ENCODE measurements at regions not wholly inside any gene's neighbourhood (a gene's known extent, or its start where the extent isn't known, plus 50 kb on each side); places are given as distances from the start of the nearest gene placed in this dataset.
"Not testable (repeated sequence)": the region's sequence is repeated elsewhere in the genome, so short reads cannot be mapped to it uniquely, and the experiment has no call there.

DNA sequence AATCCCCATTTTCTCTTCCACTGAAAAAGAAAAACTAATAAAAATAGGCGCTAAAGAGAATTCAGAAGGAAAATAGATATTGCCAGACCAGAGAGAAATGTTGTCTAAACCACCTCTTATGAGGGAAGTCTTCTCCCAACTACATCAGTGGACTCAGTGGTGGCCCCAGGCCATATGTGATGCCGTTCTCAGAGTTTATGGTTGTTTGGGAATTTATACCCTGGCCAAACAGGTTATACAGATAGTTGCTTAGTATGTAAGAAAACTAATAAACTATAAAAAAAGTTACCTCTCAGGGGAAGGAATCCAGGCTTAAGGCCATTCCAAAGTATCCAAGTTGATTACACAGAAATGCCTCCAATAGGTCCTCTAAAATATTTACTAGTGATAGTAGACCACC lies 103.4 kb upstream of the RBM19 start:
- no peaks in the 10 kb centered on the region for H3K4me1 Mint-ChIP-seq
- peaks cover 0 to 7% (median 1%) of the 10 kb centered on the region in 11 donors for H3K9me3 Mint-ChIP-seq
- Histone ChIP-seq H3K9me3 (ENCODE audit: control insufficient read depth in 2 of 3, low read length in 3 of 3) (no peaks in the 10 kb centered on the region), H3K27me3 (ENCODE audit: control insufficient read depth in 2 of 2, insufficient read depth in 2 of 2, low read length in 2 of 2) (no peaks in the 10 kb centered on the region), H3K4me1 (ENCODE audit: control insufficient read depth in 2 of 2, insufficient read depth in 2 of 2, low read length in 2 of 2) (no peaks in the 10 kb centered on the region), H3K27ac (ENCODE audit: low read depth, low read length) (no peak overlapping the region), H3K36me3 (ENCODE audit: control insufficient read depth in 2 of 3, insufficient read depth in 3 of 3, low read length in 3 of 3) (no peaks in the 10 kb centered on the region), H3K4me3 (ENCODE audit: low read length) (no peak overlapping the region)
- POLR2A ChIA-PET, result no interaction called here
- intact Hi-C loops (cut with micrococcal nuclease), result no loop called here
- ATAC-seq (no peak), DNase-seq (no peak)
- CTCF ChIA-PET, result no interaction called here
- no peak overlapping the region for H3K27ac Mint-ChIP-seq
- H3K4me3 Mint-ChIP-seq, result no peak overlapping the region
- H3K36me3 Mint-ChIP-seq, result peaks cover 0 to 2% (median 0%) of the 10 kb centered on the region in 5 donors
- peaks cover 0 to 26% (median 13%) of the 10 kb centered on the region in 5 donors for H3K27me3 Mint-ChIP-seq

DNA sequence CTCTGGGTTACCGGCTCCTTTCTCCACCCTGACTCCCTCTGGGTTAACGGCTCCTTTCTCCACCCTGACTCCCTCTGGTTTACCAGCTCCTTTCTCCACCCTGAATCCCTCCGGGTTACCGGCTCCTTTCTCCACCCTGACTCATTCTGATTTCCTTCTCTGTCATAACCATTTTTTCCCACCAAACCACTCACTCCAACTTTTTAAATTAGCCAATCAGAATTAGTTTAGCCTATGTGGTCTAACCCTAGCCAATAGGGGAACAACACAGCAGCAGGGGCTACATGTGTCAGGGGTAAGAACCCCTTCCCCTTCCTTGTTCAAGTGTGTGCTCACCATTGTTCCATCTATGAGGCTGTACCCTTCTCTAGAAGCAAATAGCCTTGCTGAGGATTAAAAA lies 98.4 kb upstream of the RBM19 start:
- peaks cover 0 to 15% (median 9%) of the 10 kb centered on the region in 5 donors for H3K27me3 Mint-ChIP-seq
- ChIA-PET POLR2A (no interaction called here), CTCF (no interaction called here)
- H3K36me3 ChIP-seq (ENCODE audit: control insufficient read depth in 2 of 3, insufficient read depth in 3 of 3, low read length in 3 of 3), result no peaks in the 10 kb centered on the region
- H3K4me1 ChIP-seq (ENCODE audit: control insufficient read depth in 2 of 2, insufficient read depth in 2 of 2, low read length in 2 of 2), result no peaks in the 10 kb centered on the region
- DNase-seq (no peak), ATAC-seq (no peak)
- H3K27ac ChIP-seq (ENCODE audit: low read depth, low read length), result no peak overlapping the region
- peaks cover 0 to 8% (median 2%) of the 10 kb centered on the region in 11 donors for H3K9me3 Mint-ChIP-seq
- H3K4me3 ChIP-seq (ENCODE audit: low read length), result no peak overlapping the region
- no peaks in the 10 kb centered on the region for H3K27me3 ChIP-seq (ENCODE audit: control insufficient read depth in 2 of 2, insufficient read depth in 2 of 2, low read length in 2 of 2)
- H3K27ac Mint-ChIP-seq, result no peak overlapping the region
- intact Hi-C loops (cut with micrococcal nuclease), result no loop called here
- H3K4me1 Mint-ChIP-seq, result no peaks in the 10 kb centered on the region
- no peak overlapping the region for H3K4me3 Mint-ChIP-seq
- H3K36me3 Mint-ChIP-seq, result peaks cover 0 to 3% (median 0%) of the 10 kb centered on the region in 5 donors
- no peaks in the 10 kb centered on the region for H3K9me3 ChIP-seq (ENCODE audit: control insufficient read depth in 2 of 3, low read length in 3 of 3)

DNA sequence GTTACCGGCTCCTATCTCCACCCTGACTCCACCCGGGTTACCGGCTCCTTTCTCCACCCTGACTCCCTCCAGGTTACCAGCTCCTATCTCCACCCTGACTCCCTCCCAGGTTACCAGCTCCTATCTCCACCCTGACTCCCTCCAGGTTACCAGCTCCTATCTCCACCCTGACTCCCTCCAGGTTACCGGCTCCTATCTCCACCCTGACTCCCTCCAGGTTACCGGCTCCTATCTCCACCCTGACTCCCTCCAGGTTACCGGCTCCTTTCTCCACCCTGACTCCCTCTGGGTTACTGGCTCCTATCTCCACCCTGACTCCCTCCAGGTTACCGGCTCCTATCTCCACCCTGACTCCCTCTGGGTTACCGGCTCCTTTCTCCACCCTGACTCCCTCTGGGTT lies 97.9 kb upstream of the RBM19 start:
- intact Hi-C loops (cut with micrococcal nuclease), result not testable (repeated sequence)

DNA sequence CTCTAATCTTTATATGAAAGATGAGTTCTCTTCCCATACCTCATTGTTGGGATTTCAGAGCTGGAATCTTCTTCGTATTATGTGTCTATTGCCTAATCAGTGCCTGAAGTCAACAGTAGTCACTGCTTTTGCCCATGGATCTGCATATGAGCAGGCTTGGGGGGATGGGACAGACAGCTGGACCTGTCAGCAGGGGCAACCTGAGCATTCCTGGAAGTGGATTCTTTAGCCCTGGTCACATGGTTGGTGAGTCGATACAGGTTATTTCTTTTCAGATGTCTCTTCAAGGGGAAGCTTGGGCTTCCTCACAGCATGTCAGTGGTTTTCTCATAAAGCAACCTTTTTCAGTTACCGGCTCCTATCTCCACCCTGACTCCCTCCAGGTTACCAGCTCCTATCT lies 97.3 kb upstream of the RBM19 start:
- H3K27ac Mint-ChIP-seq, result no peak overlapping the region
- intact Hi-C loops (cut with micrococcal nuclease), result no loop called here
- ATAC-seq, result no peak
- no peak for DNase-seq
- H3K36me3 ChIP-seq (ENCODE audit: control insufficient read depth in 2 of 3, insufficient read depth in 3 of 3, low read length in 3 of 3), result no peaks in the 10 kb centered on the region
- H3K27me3 Mint-ChIP-seq, result peaks cover 0 to 15% (median 9%) of the 10 kb centered on the region in 5 donors
- H3K4me1 Mint-ChIP-seq, result no peaks in the 10 kb centered on the region
- H3K4me1 ChIP-seq (ENCODE audit: control insufficient read depth in 2 of 2, insufficient read depth in 2 of 2, low read length in 2 of 2), result no peaks in the 10 kb centered on the region
- H3K36me3 Mint-ChIP-seq, result peaks cover 0 to 3% (median 0%) of the 10 kb centered on the region in 5 donors
- ChIA-PET POLR2A (no interaction called here), CTCF (no interaction called here)
- no peaks in the 10 kb centered on the region for H3K9me3 ChIP-seq (ENCODE audit: control insufficient read depth in 2 of 3, low read length in 3 of 3)
- peaks cover 0 to 8% (median 2%) of the 10 kb centered on the region in 11 donors for H3K9me3 Mint-ChIP-seq
- H3K27ac ChIP-seq (ENCODE audit: low read depth, low read length), result no peak overlapping the region
- H3K27me3 ChIP-seq (ENCODE audit: control insufficient read depth in 2 of 2, insufficient read depth in 2 of 2, low read length in 2 of 2), result no peaks in the 10 kb centered on the region
- no peak overlapping the region for H3K4me3 Mint-ChIP-seq
- no peak overlapping the region for H3K4me3 ChIP-seq (ENCODE audit: low read length)

More for the DNA sequence above, 97.9 kb upstream of the RBM19 start:
- DNase-seq; H3K36me3 Mint-ChIP-seq; H3K9me3 ChIP-seq (ENCODE audit: control insufficient read depth in 2 of 3, low read length in 3 of 3); H3K4me1 ChIP-seq (ENCODE audit: control insufficient read depth in 2 of 2, insufficient read depth in 2 of 2, low read length in 2 of 2); H3K9me3 Mint-ChIP-seq; H3K4me3 ChIP-seq (ENCODE audit: low read length); H3K27ac Mint-ChIP-seq; POLR2A ChIA-PET; ATAC-seq; CTCF ChIA-PET; H3K36me3 ChIP-seq (ENCODE audit: control insufficient read depth in 2 of 3, insufficient read depth in 3 of 3, low read length in 3 of 3); H3K27ac ChIP-seq (ENCODE audit: low read depth, low read length); H3K4me1 Mint-ChIP-seq; H3K27me3 ChIP-seq (ENCODE audit: control insufficient read depth in 2 of 2, insufficient read depth in 2 of 2, low read length in 2 of 2); H3K4me3 Mint-ChIP-seq: not testable (repeated sequence)
- peaks cover 0 to 15% (median 9%) of the 10 kb centered on the region in 5 donors for H3K27me3 Mint-ChIP-seq

DNA sequence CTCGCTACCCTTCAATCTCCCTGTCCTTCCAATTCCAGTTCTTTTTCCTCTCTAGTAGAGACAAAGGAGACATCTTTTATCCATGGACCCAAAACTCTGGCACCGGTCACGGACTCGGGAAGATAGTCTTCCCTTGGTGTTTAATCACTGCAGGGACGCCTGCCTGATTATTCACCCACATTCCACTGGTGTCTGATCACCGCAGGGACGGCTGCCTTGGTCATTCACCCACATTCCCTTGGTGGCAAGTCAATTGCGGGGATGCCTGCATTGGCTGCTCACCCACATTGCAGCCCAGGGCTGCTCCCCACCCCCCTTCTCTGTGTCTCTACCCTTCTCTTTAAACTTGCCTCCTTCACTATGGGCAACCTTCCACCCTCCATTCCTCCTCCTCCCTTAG lies 90.2 kb upstream of the RBM19 start:
- H3K27me3 ChIP-seq (ENCODE audit: control insufficient read depth in 2 of 2, insufficient read depth in 2 of 2, low read length in 2 of 2); H3K4me3 ChIP-seq (ENCODE audit: low read length); H3K27ac ChIP-seq (ENCODE audit: low read depth, low read length); H3K9me3 Mint-ChIP-seq; H3K27ac Mint-ChIP-seq; intact Hi-C loops (cut with micrococcal nuclease); DNase-seq; H3K4me3 Mint-ChIP-seq; H3K36me3 Mint-ChIP-seq; H3K4me1 ChIP-seq (ENCODE audit: control insufficient read depth in 2 of 2, insufficient read depth in 2 of 2, low read length in 2 of 2); CTCF ChIA-PET; POLR2A ChIA-PET; H3K9me3 ChIP-seq (ENCODE audit: control insufficient read depth in 2 of 3, low read length in 3 of 3); H3K4me1 Mint-ChIP-seq; ATAC-seq; H3K36me3 ChIP-seq (ENCODE audit: control insufficient read depth in 2 of 3, insufficient read depth in 3 of 3, low read length in 3 of 3): not testable (repeated sequence)
- H3K27me3 Mint-ChIP-seq, result peaks cover 0 to 19% (median 12%) of the 10 kb centered on the region in 5 donors

DNA sequence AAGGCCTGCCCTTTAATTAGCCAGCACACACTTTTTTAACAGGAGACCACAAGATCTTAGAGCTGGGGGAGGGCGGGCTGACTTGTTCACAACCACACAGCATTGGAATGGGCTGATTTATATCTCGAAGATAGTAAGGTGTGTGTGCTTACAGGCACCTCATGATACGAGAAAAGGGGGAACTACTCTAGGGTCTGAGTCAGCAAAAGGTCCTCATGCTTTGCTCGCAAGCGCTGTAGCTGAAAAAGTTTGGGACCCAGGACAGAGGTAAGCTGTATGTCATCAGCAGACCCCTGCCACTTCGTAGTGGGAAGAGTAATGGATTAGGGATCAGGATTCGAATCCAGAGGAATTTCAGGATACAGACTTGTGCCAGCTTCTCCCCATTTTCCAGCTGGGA lies 88.9 kb upstream of the RBM19 start:
- H3K27ac Mint-ChIP-seq, result no peak overlapping the region
- H3K36me3 Mint-ChIP-seq, result no peaks in the 10 kb centered on the region
- Histone ChIP-seq H3K4me1 (ENCODE audit: control insufficient read depth in 2 of 2, insufficient read depth in 2 of 2, low read length in 2 of 2) (no peaks in the 10 kb centered on the region), H3K27me3 (ENCODE audit: control insufficient read depth in 2 of 2, insufficient read depth in 2 of 2, low read length in 2 of 2) (no peaks in the 10 kb centered on the region), H3K27ac (ENCODE audit: low read depth, low read length) (no peak overlapping the region), H3K4me3 (ENCODE audit: low read length) (no peak overlapping the region), H3K9me3 (ENCODE audit: control insufficient read depth in 2 of 3, low read length in 3 of 3) (no peaks in the 10 kb centered on the region), H3K36me3 (ENCODE audit: control insufficient read depth in 2 of 3, insufficient read depth in 3 of 3, low read length in 3 of 3) (no peaks in the 10 kb centered on the region)
- H3K27me3 Mint-ChIP-seq, result peaks cover 0 to 22% (median 12%) of the 10 kb centered on the region in 5 donors
- DNase-seq (no peak), ATAC-seq (no peak)
- intact Hi-C loops (cut with micrococcal nuclease), result no loop called here
- ChIA-PET CTCF (no interaction called here), POLR2A (no interaction called here)
- no peak overlapping the region for H3K4me3 Mint-ChIP-seq
- peaks cover 0 to 8% (median 0%) of the 10 kb centered on the region in 11 donors for H3K9me3 Mint-ChIP-seq
- no peaks in the 10 kb centered on the region for H3K4me1 Mint-ChIP-seq

DNA sequence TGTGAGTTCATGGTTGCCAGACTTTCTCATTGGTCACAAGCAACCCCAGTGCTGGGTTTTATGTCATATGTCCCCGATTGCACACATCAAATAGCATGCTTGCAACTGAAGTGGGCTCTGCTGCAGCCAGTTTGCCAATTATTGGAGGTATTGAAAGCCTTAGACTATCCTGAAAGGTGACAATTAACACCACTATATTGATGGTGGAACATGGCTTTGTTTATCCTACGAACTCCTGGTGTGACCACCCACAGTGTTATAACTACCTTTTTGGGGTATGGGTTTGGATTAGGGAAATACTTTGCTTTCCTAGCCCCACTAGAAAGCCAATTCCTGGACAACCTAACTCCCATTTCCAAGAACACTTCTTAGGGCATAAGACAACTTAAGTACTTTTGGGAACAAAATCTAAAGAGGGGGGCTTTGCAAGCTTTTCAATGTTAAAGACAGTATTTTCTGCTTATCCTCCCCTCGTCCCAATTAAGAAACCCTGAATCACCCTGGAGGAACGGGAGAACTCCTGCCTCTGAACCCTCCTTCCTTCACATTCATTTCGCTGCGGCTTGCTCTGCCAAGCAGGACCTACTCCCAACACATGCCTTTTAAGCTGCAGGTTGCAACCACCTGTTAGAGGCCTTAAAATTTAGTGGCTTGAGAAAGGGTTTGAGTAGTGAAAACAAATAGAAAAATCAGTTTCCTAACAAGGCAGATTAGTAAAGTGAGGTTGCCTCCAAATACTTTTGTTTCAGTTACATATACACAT lies 80.3 kb upstream of the RBM19 start:
- intact Hi-C loops (cut with micrococcal nuclease), result no loop called here
- no peaks in the 10 kb centered on the region for H3K4me1 Mint-ChIP-seq
- no peak for ATAC-seq
- H3K9me3 ChIP-seq (ENCODE audit: control insufficient read depth in 2 of 3, low read length in 3 of 3), result no peaks in the 10 kb centered on the region
- no peak overlapping the region for H3K27ac ChIP-seq (ENCODE audit: low read depth, low read length)
- ChIA-PET CTCF (no interaction called here), POLR2A (no interaction called here)
- no peak overlapping the region for H3K4me3 Mint-ChIP-seq
- no peaks in the 10 kb centered on the region for H3K27me3 ChIP-seq (ENCODE audit: control insufficient read depth in 2 of 2, insufficient read depth in 2 of 2, low read length in 2 of 2)
- no peak overlapping the region for H3K27ac Mint-ChIP-seq
- H3K36me3 Mint-ChIP-seq, result no peaks in the 10 kb centered on the region
- no peaks in the 10 kb centered on the region for H3K4me1 ChIP-seq (ENCODE audit: control insufficient read depth in 2 of 2, insufficient read depth in 2 of 2, low read length in 2 of 2)
- no peak for DNase-seq
- no peaks in the 10 kb centered on the region for H3K36me3 ChIP-seq (ENCODE audit: control insufficient read depth in 2 of 3, insufficient read depth in 3 of 3, low read length in 3 of 3)
- peaks cover 0 to 5% (median 0%) of the 10 kb centered on the region in 11 donors for H3K9me3 Mint-ChIP-seq
- H3K27me3 Mint-ChIP-seq, result peaks cover 3 to 25% (median 6%) of the 10 kb centered on the region in 5 donors
- H3K4me3 ChIP-seq (ENCODE audit: low read length), result no peak overlapping the region

Measured in naive thymus-derived CD4-positive, alpha-beta T cell (primary cell).